HCT116 (cell line): ENCODE measurements at regions not wholly inside any gene's neighbourhood (a gene's known extent, or its start where the extent isn't known, plus 50 kb on each side); places are given as distances from the start of the nearest gene placed in this dataset.

ENCODE experiments used
- ATAC-seq: fragments of 200-7000 bp; cut with Tn5 transposase; 2 replicates; pipeline ENCODE4 v1.9.1; 2020; ENCODE audit warnings: mild to moderate bottlenecking, moderate library complexity
- BruUV-seq: library from RNA; stranded (reverse); fragments of 400-500 nt; replicated peaks from 2 replicates; lab custom pipeline; 2021; lab: Mats Ljungman, UMichigan
- CTCF ChIA-PET: fragments of 300-600 bp; sonication (Branson Sonifier 250); formaldehyde crosslinking; loops from one replicate; lab custom pipeline; 2021; ENCODE audit warnings: antibody characterized with exemption; lab: Charles Lee
- POLR2A ChIA-PET: fragments of 300-600, 350-600 bp; sonication (Branson Sonifier 250); formaldehyde crosslinking; loops from one replicate; lab custom pipeline; 2021; ENCODE audit warnings: antibody characterized with exemption; lab: Charles Lee
- RAD21 ChIA-PET, 2 experiments: fragments of 300-600 bp; sonication (Branson Sonifier 250); formaldehyde crosslinking; loops; one replicate each; lab custom pipeline; 2023; ENCODE audit warnings: low total read pairs in 2 of 2; ENCODE audit not compliant: uncharacterized antibody in 2 of 2, unreplicated experiment in 2 of 2, low non-redundant PET in 1 of 2; lab: Charles Lee
- DNase-seq: peaks from one replicate; pipeline ENCODE4 v3.0.0-alpha.2; 2010; ENCODE audit warnings: low read depth, low spot score
- H2AFZ ChIP-seq: fragments of 200-600 bp; shearing (Covaris generic), sonication (generic); 2 replicates; pipeline ENCODE4 v1.6.1; 2017; ENCODE audit warnings: low read depth, mixed run types, mixed read lengths, antibody characterized with exemption, low read length; ENCODE audit not compliant: poor library complexity, severe bottlenecking
- H3K27ac ChIP-seq: 2 replicates; pipeline ENCODE4 v1.5.1; 2012; ENCODE audit warnings: low read depth, low read length
- H3K27me3 ChIP-seq: fragments of 200-600 bp; sonication (generic); 2 replicates; pipeline ENCODE4 v1.6.1; 2016; ENCODE audit warnings: mixed run types, low read length, mixed read lengths; ENCODE audit not compliant: insufficient read depth
- H3K36me3 ChIP-seq, 2 experiments: fragments of 200-500 bp in 1 of 2; fragments of 200-600 bp in 1 of 2; sonication (Bioruptor generic) in 1 of 2; sonication (generic) in 1 of 2; 2 replicates each; pipeline versions ENCODE4 v1.5.1 to v1.6.1; 2014 to 2016; ENCODE audit warnings: low read length in 2 of 2, inconsistent platforms in 1 of 2, mixed read lengths in 1 of 2, mixed run types in 1 of 2; ENCODE audit not compliant: insufficient read depth in 2 of 2, control insufficient read depth in 1 of 2
- H3K4me1 ChIP-seq, 2 experiments: fragments of 200-600 bp in 1 of 2; sonication (generic) in 1 of 2; 2 replicates each; pipeline versions ENCODE4 v1.5.1 to v1.6.1; 2012 to 2017; ENCODE audit warnings: low read length in 2 of 2, inconsistent platforms in 1 of 2, mild to moderate bottlenecking in 1 of 2, mixed read lengths in 1 of 2, mixed run types in 1 of 2, moderate library complexity in 1 of 2; ENCODE audit not compliant: insufficient read depth in 2 of 2, control insufficient read depth in 1 of 2
- H3K4me2 ChIP-seq: fragments of 200-600 bp; sonication (generic); 2 replicates; pipeline ENCODE4 v1.6.1; 2017; ENCODE audit warnings: mixed run types, low read length, mixed read lengths
- H3K4me3 ChIP-seq, 2 experiments: fragments of 200-600 bp in 1 of 2; sonication (generic) in 1 of 2; replicated peaks in 1 of 2; 2 replicates each; pipeline ENCODE4 v1.5.1; 2011 to 2016; ENCODE audit warnings: low read length in 2 of 2, control low read depth in 1 of 2, low read depth in 1 of 2, mild to moderate bottlenecking in 1 of 2, mixed read lengths in 1 of 2, mixed run types in 1 of 2
- H3K79me2 ChIP-seq: fragments of 200-600 bp; sonication (generic); 2 replicates; pipeline ENCODE4 v1.6.1; 2017; ENCODE audit warnings: mild to moderate bottlenecking, mixed run types, low read length, moderate library complexity, mixed read lengths; ENCODE audit not compliant: insufficient read depth
- H3K9ac ChIP-seq: fragments of 200-600 bp; sonication (generic); 2 replicates; pipeline ENCODE4 v1.6.1; 2016; ENCODE audit warnings: low read length, mixed read lengths
- H3K9me2 ChIP-seq: fragments of 200-600 bp; sonication (generic), shearing (Covaris generic); 2 replicates; pipeline ENCODE4 v1.6.1; 2017; ENCODE audit warnings: mixed run types, mild to moderate bottlenecking, moderate library complexity; ENCODE audit not compliant: insufficient read depth
- H3K9me3 ChIP-seq, 2 experiments: fragments of 200-500 bp in 1 of 2; fragments of 200-600 bp in 1 of 2; sonication (Bioruptor generic) in 1 of 2; sonication (generic) in 1 of 2; 2 replicates each; pipeline ENCODE4 v1.6.1; 2014 to 2017; ENCODE audit warnings: low read length in 2 of 2, mixed read lengths in 2 of 2, inconsistent platforms in 1 of 2, low read depth in 1 of 2, mild to moderate bottlenecking in 1 of 2, mixed run types in 1 of 2, moderate library complexity in 1 of 2; ENCODE audit not compliant: control insufficient read depth in 1 of 2, insufficient read depth in 1 of 2
- H4K20me1 ChIP-seq: fragments of 200-600 bp; sonication (generic), shearing (Covaris generic); 2 replicates; pipeline ENCODE4 v1.6.1; 2017; ENCODE audit warnings: mixed run types, mild to moderate bottlenecking, moderate library complexity; ENCODE audit not compliant: insufficient read depth
- CBX3 ChIP-seq: IDR thresholded peaks from 2 replicates; pipeline ENCODE4 v1.6.1; 2012; ENCODE audit warnings: low read depth
- CEBPB ChIP-seq: IDR thresholded peaks from 2 replicates; pipeline ENCODE4 v1.6.1; 2012; ENCODE audit warnings: low read depth
- CTCF ChIP-seq, 3 experiments: fragments of 200-600 bp in 1 of 3; sonication (generic) in 1 of 3; IDR thresholded peaks in 2 of 3; conservative IDR thresholded peaks in 1 of 3; 2 replicates each; pipeline ENCODE4 v1.5.1; 2012 to 2017; ENCODE audit warnings: low read depth in 2 of 3, low read length in 2 of 3, antibody characterized with exemption in 1 of 3, borderline replicate concordance in 1 of 3, control low read depth in 1 of 3, mild to moderate bottlenecking in 1 of 3, mixed read lengths in 1 of 3, mixed run types in 1 of 3, moderate library complexity in 1 of 3; ENCODE audit not compliant: insufficient read depth in 1 of 3
- ELF1 ChIP-seq: IDR thresholded peaks from 2 replicates; pipeline ENCODE4 v1.6.1; 2012; ENCODE audit warnings: low read depth, borderline replicate concordance
- EZH2 ChIP-seq: fragments of 200-600 bp; sonication (generic); IDR thresholded peaks from 2 replicates; pipeline ENCODE4 v1.6.1; 2017; ENCODE audit warnings: antibody characterized with exemption, mixed run types
- EZH2phosphoT487 ChIP-seq: fragments of 200-600 bp; IDR thresholded peaks from 2 replicates; pipeline ENCODE4 v1.6.1; 2018; ENCODE audit warnings: antibody characterized with exemption, borderline replicate concordance
- FOSL1 ChIP-seq: IDR thresholded peaks from 2 replicates; pipeline ENCODE4 v1.6.1; 2012; ENCODE audit warnings: low read depth
- POLR2A ChIP-seq: IDR thresholded peaks from 2 replicates; pipeline ENCODE4 v1.7.0; 2011; ENCODE audit warnings: borderline replicate concordance; ENCODE audit not compliant: insufficient read depth, insufficient read length; ENCODE audit errors: extremely low read depth
- POLR2AphosphoS5 ChIP-seq: IDR thresholded peaks from 2 replicates; pipeline ENCODE4 v1.6.1; 2011; ENCODE audit warnings: mild to moderate bottlenecking, low read depth, low read length, moderate library complexity
- RAD21 ChIP-seq: IDR thresholded peaks from 2 replicates; pipeline ENCODE4 v1.6.1; 2012; ENCODE audit warnings: low read depth, mild to moderate bottlenecking
- REST ChIP-seq: IDR thresholded peaks from 2 replicates; pipeline ENCODE4 v1.6.1; 2012; ENCODE audit warnings: low read depth
- SIN3A ChIP-seq: IDR thresholded peaks from 2 replicates; pipeline ENCODE4 v1.6.1; 2012; ENCODE audit warnings: low read depth
- SP1 ChIP-seq: IDR thresholded peaks from 2 replicates; pipeline ENCODE4 v1.6.1; 2012; ENCODE audit warnings: low read depth
- SRF ChIP-seq: IDR thresholded peaks from 2 replicates; pipeline ENCODE4 v1.6.1; 2012; ENCODE audit warnings: low read depth
- TCF7L2 ChIP-seq: IDR thresholded peaks from 2 replicates; pipeline ENCODE4 v1.7.0; 2011; ENCODE audit warnings: borderline replicate concordance, inconsistent platforms; ENCODE audit not compliant: insufficient read depth, insufficient read length; ENCODE audit errors: extremely low read depth
- YY1 ChIP-seq: IDR thresholded peaks from 2 replicates; pipeline ENCODE4 v1.6.1; 2011; ENCODE audit warnings: low read length, low read depth, moderate library complexity, mild to moderate bottlenecking; ENCODE audit not compliant: insufficient replicate concordance; ENCODE audit errors: extremely low read depth
- ZBTB33 ChIP-seq: IDR thresholded peaks from 2 replicates; pipeline ENCODE4 v1.6.1; 2011; ENCODE audit warnings: mild to moderate bottlenecking, low read length, moderate library complexity; ENCODE audit not compliant: insufficient replicate concordance; ENCODE audit errors: extremely low read depth
- ZFX ChIP-seq: fragments of 450-650 bp; IDR thresholded peaks from 2 replicates; pipeline ENCODE4 v1.6.1; 2017
- ZNF274 ChIP-seq: fragments of 200-500 bp; sonication (Bioruptor generic); IDR thresholded peaks from 2 replicates; pipeline ENCODE4 v1.6.1; 2014; ENCODE audit warnings: mild to moderate bottlenecking, low read depth, low read length, inconsistent platforms
- intact Hi-C: fragments of 100-400 bp; cut with micrococcal nuclease; formaldehyde crosslinking; loops from 2 replicates; pipeline ENCODE4 v1.10.0; 2022
- TF ChIP-seq, protein P1 (sequence below): IDR thresholded peaks from 2 replicates; pipeline ENCODE4 v1.6.1; 2012

- Histone ChIP-seq H3K4me3 (no peak overlapping the region), H4K20me1 (no peaks in the 10 kb centered on the region), H3K27me3 (no peaks in the 10 kb centered on the region), H3K27ac (no peak overlapping the region), H2AFZ (no peak overlapping the region), H3K79me2 (no peaks in the 10 kb centered on the region), H3K9me2 (no peaks in the 10 kb centered on the region)
- ChIA-PET CTCF (no interaction called here), POLR2A (no interaction called here)
- no TSS peak for BruUV-seq
- intact Hi-C loops: no loop called here
- DNase-seq: no peak
- no peak for ATAC-seq
- TF ChIP-seq ELF1: no peak
- no peak for TF ChIP-seq CBX3
- no peak for TF ChIP-seq FOSL1
- no peak for TF ChIP-seq CTCF (IDR thresholded peaks at IDR 0.05 in 2 of 3, conservative IDR thresholded peaks at IDR 0.05 in 1 of 3; ENCODE audit: borderline replicate concordance in 1 of 3, insufficient read depth in 1 of 3, low read depth in 2 of 3, low read length in 2 of 3)
- TF ChIP-seq ZBTB33: no peak
- TF ChIP-seq SP1: no peak
- TF ChIP-seq, protein P1, sequence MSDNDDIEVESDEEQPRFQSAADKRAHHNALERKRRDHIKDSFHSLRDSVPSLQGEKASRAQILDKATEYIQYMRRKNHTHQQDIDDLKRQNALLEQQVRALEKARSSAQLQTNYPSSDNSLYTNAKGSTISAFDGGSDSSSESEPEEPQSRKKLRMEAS: no peak
- TF ChIP-seq POLR2A: no peak
- TF ChIP-seq RAD21: no peak
- no peak for TF ChIP-seq SIN3A
- no peak for TF ChIP-seq ZFX
- TF ChIP-seq YY1: no peak
- no peak for TF ChIP-seq TCF7L2
- TF ChIP-seq CEBPB: no peak
- TF ChIP-seq SRF: no peak
- TF ChIP-seq ZNF274: no peak
- no peak for TF ChIP-seq POLR2AphosphoS5
- TF ChIP-seq EZH2phosphoT487: no peak
- TF ChIP-seq EZH2: no peak
- no peak for TF ChIP-seq REST
- TF ChIP-seq, all 23 proteins: peak for 0
- Histone ChIP-seq H3K9ac (no peak overlapping the region), H3K9me3 (no peaks in the 10 kb centered on the region), H3K4me2 (no peak overlapping the region), H3K4me1 (no peaks in the 10 kb centered on the region), H3K36me3 (no peaks in the 10 kb centered on the region)
- RAD21 ChIA-PET: no interaction called here
These were observed 351.0 kb downstream of the COL11A1 start for GRCh38 chr1:102757363-102757762.
